NB4 (cell line): ENCODE measurements at regions not wholly inside any gene's neighbourhood (a gene's known extent, or its start where the extent isn't known, plus 50 kb on each side); places are given as distances from the start of the nearest gene placed in this dataset.

ENCODE experiments used
- DNase-seq: peaks from one replicate; pipeline ENCODE4 v3.0.0; 2010; ENCODE audit warnings: low read depth
- H3K4me3 ChIP-seq: one replicate; pipeline ENCODE4 v1.5.1; 2011; ENCODE audit warnings: mild to moderate bottlenecking, low read depth, low read length, moderate library complexity
- CTCF ChIP-seq: IDR thresholded peaks from one replicate; pipeline ENCODE4 v1.5.1; 2012; ENCODE audit warnings: low read depth, low read length
- MYC ChIP-seq: IDR thresholded peaks from 2 replicates; pipeline ENCODE4 v1.6.1; 2011; ENCODE audit warnings: low read depth, low read length
- POLR2A ChIP-seq: IDR thresholded peaks from 2 replicates; pipeline ENCODE4 v1.6.1; 2011; ENCODE audit warnings: mild to moderate bottlenecking; ENCODE audit not compliant: insufficient read length; ENCODE audit errors: extremely low read depth
- TF ChIP-seq, protein P1 (sequence below): IDR thresholded peaks from 2 replicates; pipeline ENCODE4 v1.6.1; 2011; ENCODE audit warnings: low read depth, low read length

DNA sequence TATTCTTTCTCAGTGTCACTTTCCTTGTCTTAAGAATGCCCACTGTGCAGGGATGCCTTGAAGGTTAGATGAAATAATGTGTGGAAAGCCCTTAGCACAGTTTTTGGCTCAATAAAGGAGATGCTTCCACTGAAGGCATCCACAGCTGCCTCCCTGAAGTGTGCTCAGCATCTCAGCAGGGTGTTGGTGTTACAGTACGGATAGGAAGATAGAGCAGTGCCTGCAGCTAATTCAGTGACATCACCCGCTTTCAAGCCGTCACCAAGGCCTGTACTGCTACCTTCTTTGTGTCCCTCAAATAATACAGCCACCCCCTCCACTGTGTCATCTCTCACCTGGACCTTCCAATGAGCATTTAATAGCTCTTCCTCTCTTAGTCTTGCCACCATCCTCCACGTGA lies 59.0 kb downstream of the NDUFS5 start:
- TF ChIP-seq MYC: no peak
- TF ChIP-seq, protein P1, sequence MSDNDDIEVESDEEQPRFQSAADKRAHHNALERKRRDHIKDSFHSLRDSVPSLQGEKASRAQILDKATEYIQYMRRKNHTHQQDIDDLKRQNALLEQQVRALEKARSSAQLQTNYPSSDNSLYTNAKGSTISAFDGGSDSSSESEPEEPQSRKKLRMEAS: no peak
- TF ChIP-seq CTCF: no peak
- no peak for TF ChIP-seq POLR2A
- no peak overlapping the region for H3K4me3 ChIP-seq
- no peak for DNase-seq

- no peak overlapping the region for H3K4me3 ChIP-seq
- TF ChIP-seq CTCF (no peak), POLR2A (no peak), MYC (no peak)
- TF ChIP-seq, protein P1: no peak
Measured at GRCh38 chr1:39086386-39086785, 60.2 kb downstream of the NDUFS5 start.

GRCh38 chr1:39086865-39087409 lies 60.8 kb downstream of the NDUFS5 start:
- no peak overlapping the region for H3K4me3 ChIP-seq
- peak; percentile 31 for DNase-seq
- TF ChIP-seq, protein P1: no peak
- TF ChIP-seq CTCF: no peak
- no peak for TF ChIP-seq POLR2A
- no peak for TF ChIP-seq MYC

More at GRCh38 chr1:39086386-39086785, 60.2 kb downstream of the NDUFS5 start:
- peak; percentile 64 for DNase-seq

DNA sequence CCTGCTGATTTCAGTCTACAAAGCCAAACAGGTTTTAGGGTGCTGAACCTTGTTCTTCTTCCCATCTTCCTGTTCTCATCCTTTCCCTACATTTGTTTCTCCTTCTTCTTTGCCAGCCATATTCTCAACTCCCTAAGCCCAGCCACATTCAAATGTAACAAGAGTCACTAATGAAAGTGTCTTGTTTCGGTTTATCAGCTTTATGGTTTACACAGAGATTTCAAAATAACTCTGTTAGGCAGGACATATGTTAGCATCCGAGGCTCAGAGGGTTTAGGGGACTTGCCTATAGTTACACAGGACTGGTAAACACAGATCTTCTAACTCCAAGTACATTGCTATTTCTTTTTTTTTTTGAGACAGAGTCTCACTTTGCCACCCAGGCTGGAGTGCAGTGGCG lies 61.3 kb downstream of the NDUFS5 start:
- TF ChIP-seq, protein P1: no peak
- TF ChIP-seq POLR2A (no peak), MYC (no peak), CTCF (no peak)
- no peak for DNase-seq
- H3K4me3 ChIP-seq: no peak overlapping the region

GRCh38 chr1:39088658-39089057 lies 62.5 kb downstream of the NDUFS5 start:
- H3K4me3 ChIP-seq: no peak overlapping the region
- peak; percentile 23 for DNase-seq
- no peak for TF ChIP-seq POLR2A

DNA sequence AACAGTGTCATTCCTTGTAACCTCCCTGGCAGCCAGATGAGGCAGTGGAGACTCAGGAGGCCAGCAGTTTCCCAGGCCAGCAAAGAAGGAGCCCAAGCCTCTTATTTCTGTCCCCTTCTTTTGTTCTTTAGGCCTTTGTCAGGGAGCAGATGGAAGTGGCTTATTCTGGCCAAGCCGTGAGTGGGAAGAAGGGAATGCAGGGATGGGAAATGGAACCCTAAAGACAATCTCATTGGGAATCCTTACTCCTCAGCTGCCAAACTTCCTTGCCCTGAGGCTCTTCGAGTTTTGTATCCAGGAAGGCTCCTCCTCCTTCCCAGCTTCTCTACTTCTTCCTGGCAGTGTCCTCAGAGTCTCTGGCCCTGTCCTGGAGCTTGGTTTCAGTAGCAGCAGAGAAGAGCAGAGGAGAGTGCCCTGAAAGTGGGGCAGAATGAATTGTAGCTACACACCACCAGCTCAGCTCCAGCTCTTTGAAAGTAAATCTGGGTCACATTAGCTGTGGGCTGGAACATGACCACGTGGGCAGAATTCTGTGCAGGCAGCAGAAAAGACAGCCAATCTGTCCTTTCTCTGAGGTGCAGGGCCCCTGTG lies 63.9 kb downstream of the NDUFS5 start:
- no peak for DNase-seq
- TF ChIP-seq CTCF (no peak), MYC (no peak), POLR2A (no peak)
- TF ChIP-seq, protein P1: no peak
- no peak overlapping the region for H3K4me3 ChIP-seq
